Transverse colon (tissue), 3 donors: ENCODE measurements at regions not wholly inside any gene's neighbourhood (a gene's known extent, or its start where the extent isn't known, plus 50 kb on each side); places are given as distances from the start of the nearest gene placed in this dataset.

Experiments
- CTCF ChIP-seq, 5 experiments: fragments of 200-600 bp in 3 of 5; fragments of 450-650 bp in 2 of 5; sonication (generic) in 3 of 5; IDR thresholded peaks; 1 replicate in 2 of 5; 2 replicates in 3 of 5; pipeline ENCODE4 v1.5.1; 2016 to 2017; ENCODE audit warnings: antibody characterized with exemption in 5 of 5, inconsistent platforms in 3 of 5, mild to moderate bottlenecking in 2 of 5, moderate library complexity in 1 of 5
- POLR2A ChIP-seq: fragments of 450-650 bp; IDR thresholded peaks from one replicate; pipeline ENCODE4 v1.6.1; 2016; ENCODE audit warnings: antibody characterized with exemption, mild to moderate bottlenecking, moderate library complexity

- TF ChIP-seq POLR2A (no peak), CTCF (IDR thresholded peaks at IDR 0.05) (no peak)
Measured at GRCh38 chr2:118529908-118530599, 317.4 kb downstream of the EN1 start.
